Occipital lobe (tissue), 1 donor: ENCODE measurements at regions not wholly inside any gene's neighbourhood (a gene's known extent, or its start where the extent isn't known, plus 50 kb on each side); places are given as distances from the start of the nearest gene placed in this dataset.
"Not testable (repeated sequence)": the region's sequence is repeated elsewhere in the genome, so short reads cannot be mapped to it uniquely, and the experiment has no call there.

Experiments used
- DNase-seq: peaks from one replicate; lab custom pipeline; 2025; lab: John Stamatoyannopoulos, UW

- DNase-seq = no peak
Measured at GRCh38 chr2:180609626-180610340, 370.6 kb upstream of the UBE2E3 start.

GRCh38 chr2:180607514-180608049 is 372.8 kb upstream of the UBE2E3 start:
- no peak for DNase-seq

GRCh38 chr2:180604077-180604476 is 376.3 kb upstream of the UBE2E3 start:
- no peak for DNase-seq

GRCh38 chr2:180601016-180601415 is 379.4 kb upstream of the UBE2E3 start:
- no peak for DNase-seq

GRCh38 chr2:180599804-180600203 is 380.6 kb upstream of the UBE2E3 start:
- no peak for DNase-seq

- no peak for DNase-seq
Measured at GRCh38 chr2:180597179-180597578, 383.2 kb upstream of the UBE2E3 start.

GRCh38 chr2:180596453-180596852 is 384.0 kb upstream of the UBE2E3 start:
- no peak for DNase-seq

- no peak for DNase-seq
Measured at GRCh38 chr2:180591947-180592346, 388.5 kb upstream of the UBE2E3 start.

GRCh38 chr2:180591093-180591781 is 389.2 kb upstream of the UBE2E3 start:
- not testable (repeated sequence) for DNase-seq

GRCh38 chr2:180583441-180584140 is 396.8 kb upstream of the UBE2E3 start:
- DNase-seq = no peak

- no peak for DNase-seq
Measured at GRCh38 chr2:180579388-180579787, 401.0 kb upstream of the UBE2E3 start.

- DNase-seq = no peak
Measured at GRCh38 chr2:180578441-180578840, 402.0 kb upstream of the UBE2E3 start.

GRCh38 chr2:180577567-180577966 is 402.8 kb upstream of the UBE2E3 start:
- no peak for DNase-seq

GRCh38 chr2:180573951-180574350 is 406.5 kb upstream of the UBE2E3 start:
- no peak for DNase-seq

- DNase-seq = no peak
Measured at GRCh38 chr2:180572346-180572745, 408.1 kb upstream of the UBE2E3 start.

GRCh38 chr2:180571559-180571958 is 408.8 kb upstream of the UBE2E3 start:
- DNase-seq = no peak

GRCh38 chr2:180570864-180571263 is 409.5 kb upstream of the UBE2E3 start:
- no peak for DNase-seq

- no peak for DNase-seq
Measured at GRCh38 chr2:180564051-180564450, 416.4 kb upstream of the UBE2E3 start.

- no peak for DNase-seq
Measured at GRCh38 chr2:180562378-180562777, 418.0 kb upstream of the UBE2E3 start.

- DNase-seq = no peak
Measured at GRCh38 chr2:180559771-180560170, 420.6 kb upstream of the UBE2E3 start.

- DNase-seq = no peak
Measured at GRCh38 chr2:180559038-180559437, 421.4 kb upstream of the UBE2E3 start.

- DNase-seq = no peak
Measured at GRCh38 chr2:180555391-180555965, 424.9 kb upstream of the UBE2E3 start.
